KMS-11 (cell line): ENCODE measurements at regions not wholly inside any gene's neighbourhood (a gene's known extent, or its start where the extent isn't known, plus 50 kb on each side); places are given as distances from the start of the nearest gene placed in this dataset.
"Not testable (repeated sequence)": the region's sequence is repeated elsewhere in the genome, so short reads cannot be mapped to it uniquely, and the experiment has no call there.

Source experiments
- H2AFZ ChIP-seq: fragments of 200-600 bp; sonication (generic); 2 replicates; pipeline ENCODE4 v1.6.1; 2016; ENCODE audit warnings: antibody characterized with exemption, mixed run types, low read depth
- H3K27ac ChIP-seq: fragments of 200-600 bp; sonication (generic); 2 replicates; pipeline ENCODE4 v1.6.1; 2016; ENCODE audit warnings: mild to moderate bottlenecking, mixed run types
- H3K27me3 ChIP-seq: fragments of 200-600 bp; sonication (generic); 2 replicates; pipeline ENCODE4 v1.6.1; 2017; ENCODE audit warnings: mild to moderate bottlenecking, low read depth, mixed run types, moderate library complexity; ENCODE audit not compliant: insufficient read depth
- H3K36me3 ChIP-seq: fragments of 200-600 bp; sonication (generic); 2 replicates; pipeline ENCODE4 v1.6.1; 2017; ENCODE audit warnings: mild to moderate bottlenecking, mixed run types; ENCODE audit not compliant: insufficient read depth
- H3K4me1 ChIP-seq: fragments of 200-600 bp; sonication (generic); 2 replicates; pipeline ENCODE4 v1.6.1; 2016; ENCODE audit warnings: mild to moderate bottlenecking, low read depth, mixed run types; ENCODE audit not compliant: poor library complexity, severe bottlenecking
- H3K4me2 ChIP-seq: fragments of 200-600 bp; sonication (generic); 2 replicates; pipeline ENCODE4 v1.7.0; 2016; ENCODE audit warnings: mild to moderate bottlenecking, mixed run types
- H3K4me3 ChIP-seq: fragments of 200-600 bp; sonication (generic); IDR thresholded peaks from 2 replicates; pipeline ENCODE4 v1.6.1; 2017; ENCODE audit warnings: low read depth, low read length, mixed read lengths; ENCODE audit not compliant: insufficient read depth
- H3K79me2 ChIP-seq: fragments of 200-600 bp; sonication (generic); 2 replicates; pipeline ENCODE4 v1.6.1; 2016; ENCODE audit warnings: low read depth, mixed run types; ENCODE audit not compliant: insufficient read depth
- H3K9ac ChIP-seq: fragments of 200-600 bp; sonication (generic); 2 replicates; pipeline ENCODE4 v1.6.1; 2016; ENCODE audit warnings: mild to moderate bottlenecking, mixed run types
- H4K20me1 ChIP-seq: fragments of 200-600 bp; sonication (generic); 2 replicates; pipeline ENCODE4 v1.6.1; 2016; ENCODE audit warnings: mild to moderate bottlenecking, mixed run types; ENCODE audit not compliant: insufficient read depth
- TF ChIP-seq, protein P1 (sequence below): fragments of 200-600 bp; sonication (generic); conservative IDR thresholded peaks from 2 replicates; pipeline ENCODE4 v1.6.1; 2017; ENCODE audit warnings: low read depth, mild to moderate bottlenecking, antibody characterized with exemption, low read length, moderate library complexity, mixed read lengths

GRCh38 chr6:99818161-99818560 lies 175.9 kb downstream of the MCHR2 start:
- no peak overlapping the region for H3K4me2 ChIP-seq
- H3K4me3 ChIP-seq, result no peak overlapping the region
- no peak overlapping the region for H2AFZ ChIP-seq
- no peaks in the 10 kb centered on the region for H3K27me3 ChIP-seq
- no peaks in the 10 kb centered on the region for H3K79me2 ChIP-seq
- no peaks in the 10 kb centered on the region for H3K36me3 ChIP-seq
- H4K20me1 ChIP-seq, result no peaks in the 10 kb centered on the region
- TF ChIP-seq, protein P1, sequence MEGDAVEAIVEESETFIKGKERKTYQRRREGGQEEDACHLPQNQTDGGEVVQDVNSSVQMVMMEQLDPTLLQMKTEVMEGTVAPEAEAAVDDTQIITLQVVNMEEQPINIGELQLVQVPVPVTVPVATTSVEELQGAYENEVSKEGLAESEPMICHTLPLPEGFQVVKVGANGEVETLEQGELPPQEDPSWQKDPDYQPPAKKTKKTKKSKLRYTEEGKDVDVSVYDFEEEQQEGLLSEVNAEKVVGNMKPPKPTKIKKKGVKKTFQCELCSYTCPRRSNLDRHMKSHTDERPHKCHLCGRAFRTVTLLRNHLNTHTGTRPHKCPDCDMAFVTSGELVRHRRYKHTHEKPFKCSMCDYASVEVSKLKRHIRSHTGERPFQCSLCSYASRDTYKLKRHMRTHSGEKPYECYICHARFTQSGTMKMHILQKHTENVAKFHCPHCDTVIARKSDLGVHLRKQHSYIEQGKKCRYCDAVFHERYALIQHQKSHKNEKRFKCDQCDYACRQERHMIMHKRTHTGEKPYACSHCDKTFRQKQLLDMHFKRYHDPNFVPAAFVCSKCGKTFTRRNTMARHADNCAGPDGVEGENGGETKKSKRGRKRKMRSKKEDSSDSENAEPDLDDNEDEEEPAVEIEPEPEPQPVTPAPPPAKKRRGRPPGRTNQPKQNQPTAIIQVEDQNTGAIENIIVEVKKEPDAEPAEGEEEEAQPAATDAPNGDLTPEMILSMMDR, result no peak
- no peak overlapping the region for H3K9ac ChIP-seq
- no peaks in the 10 kb centered on the region for H3K4me1 ChIP-seq
- no peak overlapping the region for H3K27ac ChIP-seq

DNA sequence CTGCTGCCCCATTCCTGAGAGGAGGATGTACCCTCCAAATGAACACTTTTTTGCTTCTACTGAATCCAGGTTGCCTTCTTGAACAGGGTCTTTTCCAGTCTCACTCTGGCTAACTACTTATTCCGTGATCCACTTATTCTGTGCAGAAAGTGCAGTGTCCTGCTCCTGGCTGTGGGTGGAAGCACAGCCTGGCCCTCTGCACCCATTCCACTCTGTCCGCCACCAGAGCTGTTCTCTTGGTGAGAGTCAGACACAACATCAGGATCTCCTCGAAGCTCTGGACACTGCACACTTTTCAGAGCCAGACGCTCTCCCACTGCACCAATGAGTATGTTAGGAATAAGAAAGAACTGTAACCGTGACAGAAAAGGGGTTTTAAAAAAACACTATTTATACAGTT lies 174.2 kb downstream of the MCHR2 start:
- Histone ChIP-seq H3K27me3 (no peaks in the 10 kb centered on the region), H3K4me2 (no peak overlapping the region), H3K36me3 (no peaks in the 10 kb centered on the region), H3K9ac (no peak overlapping the region), H3K27ac (no peak overlapping the region), H3K4me3 (no peak overlapping the region), H4K20me1 (no peaks in the 10 kb centered on the region), H3K4me1 (no peaks in the 10 kb centered on the region), H3K79me2 (no peaks in the 10 kb centered on the region), H2AFZ (no peak overlapping the region)
- TF ChIP-seq, protein P1, result no peak

DNA sequence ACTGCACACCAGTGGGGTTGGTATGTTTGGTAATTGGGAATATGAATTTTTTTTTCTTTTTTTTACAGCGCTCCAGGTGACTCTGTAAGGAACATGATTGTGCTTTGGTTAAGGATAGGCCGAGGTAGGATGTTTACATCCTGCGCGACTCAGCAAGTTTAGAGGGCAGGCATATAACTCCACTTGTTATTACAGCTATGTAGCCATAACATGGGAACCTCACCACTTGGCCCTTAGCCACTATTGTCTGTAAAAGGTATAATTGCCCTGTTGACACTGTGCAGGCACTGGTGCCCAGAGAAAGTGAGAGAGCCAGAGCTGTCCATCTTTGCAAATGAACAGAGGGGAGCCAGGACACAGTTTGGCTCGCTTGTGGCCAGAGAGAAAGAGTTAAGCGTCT lies 172.9 kb downstream of the MCHR2 start:
- H3K4me3 ChIP-seq, result no peak overlapping the region
- TF ChIP-seq, protein P1, result no peak
- no peaks in the 10 kb centered on the region for H3K79me2 ChIP-seq
- H3K27ac ChIP-seq, result no peak overlapping the region
- no peaks in the 10 kb centered on the region for H3K36me3 ChIP-seq
- no peaks in the 10 kb centered on the region for H3K27me3 ChIP-seq
- H4K20me1 ChIP-seq, result no peaks in the 10 kb centered on the region
- no peak overlapping the region for H2AFZ ChIP-seq
- no peaks in the 10 kb centered on the region for H3K4me1 ChIP-seq
- no peak overlapping the region for H3K9ac ChIP-seq
- H3K4me2 ChIP-seq, result no peak overlapping the region

DNA sequence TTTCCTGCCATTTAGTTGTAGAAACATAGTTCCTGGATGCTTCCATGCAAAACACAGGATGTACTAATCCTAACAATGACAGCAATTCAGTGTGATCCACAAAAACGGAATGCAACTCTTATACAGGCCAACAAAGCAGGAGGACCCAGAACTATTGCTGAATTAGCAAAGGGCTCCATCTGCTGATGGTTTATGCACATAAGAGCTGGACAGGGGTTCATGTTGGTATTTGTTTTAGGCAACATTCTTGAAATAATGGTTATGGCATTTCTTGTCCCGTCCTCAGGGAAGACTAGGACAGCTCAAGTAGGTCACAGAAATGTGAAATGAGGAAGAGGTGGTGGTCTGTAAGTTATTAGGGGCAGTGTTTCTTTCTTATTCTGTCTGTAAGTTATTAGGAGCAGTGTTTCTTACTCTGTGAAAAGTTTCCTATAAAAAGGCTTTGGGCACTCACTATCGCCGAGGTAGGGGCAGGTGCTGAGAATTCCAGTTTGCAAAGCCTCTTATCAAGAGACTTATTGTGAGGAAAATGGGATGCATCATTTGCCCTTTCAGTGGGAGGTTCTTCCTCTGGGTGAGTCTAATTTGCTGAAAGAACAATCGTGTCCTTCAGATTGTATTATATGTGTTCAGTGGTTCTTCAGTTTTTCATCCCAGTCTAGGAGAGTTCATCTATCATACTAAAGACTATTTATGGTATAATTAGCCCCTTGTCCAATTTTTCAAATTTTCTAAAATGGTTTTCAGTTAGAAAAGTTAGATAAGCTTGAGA lies 171.1 kb downstream of the MCHR2 start:
- Histone ChIP-seq H3K9ac (no peak overlapping the region; the same call in 1 of the 2 replicates), H3K27ac (no peak overlapping the region), H2AFZ (peak overlapping the region; percentile 62; the same call in 1 of the 2 replicates), H3K27me3 (no peaks in the 10 kb centered on the region), H3K4me3 (no peak overlapping the region), H4K20me1 (no peaks in the 10 kb centered on the region), H3K4me2 (peak overlapping the region; percentile 83), H3K4me1 (no peaks in the 10 kb centered on the region), H3K36me3 (no peaks in the 10 kb centered on the region), H3K79me2 (no peaks in the 10 kb centered on the region)
- TF ChIP-seq, protein P1, result peak; percentile 56

DNA sequence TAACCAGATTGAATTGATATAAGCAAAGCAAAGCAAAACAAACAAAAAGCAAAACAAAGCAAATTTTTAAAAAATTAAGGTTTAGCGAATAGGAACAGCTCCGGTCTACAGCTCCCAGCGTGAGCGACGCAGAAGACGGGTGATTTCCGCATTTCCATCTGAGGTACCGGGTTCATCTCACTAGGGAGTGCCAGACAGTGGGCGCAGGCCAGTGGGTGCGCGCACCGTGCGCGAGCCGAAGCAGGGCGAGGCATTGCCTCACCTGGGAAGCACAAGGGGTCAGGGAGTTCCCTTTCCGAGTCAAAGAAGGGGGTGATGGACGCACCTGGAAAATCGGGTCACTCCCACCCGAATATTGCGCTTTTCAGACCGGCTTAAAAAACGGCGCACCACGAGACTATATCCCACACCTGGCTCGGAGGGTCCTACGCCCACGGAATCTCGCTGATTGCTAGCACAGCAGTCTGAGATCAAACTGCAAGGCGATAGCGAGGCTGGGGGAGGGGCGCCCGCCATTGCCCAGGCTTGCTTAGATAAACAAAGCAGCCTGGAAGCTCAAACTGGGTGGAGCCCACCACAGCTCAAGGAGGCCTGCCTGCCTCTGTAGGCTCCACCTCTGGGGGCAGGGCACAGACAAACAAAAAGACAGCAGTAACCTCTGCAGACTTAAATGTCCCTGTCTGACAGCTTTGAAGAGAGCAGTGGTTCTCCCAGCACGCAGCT lies 170.3 kb downstream of the MCHR2 start:
- H3K4me1 ChIP-seq, H4K20me1 ChIP-seq, H3K9ac ChIP-seq, H3K36me3 ChIP-seq, H3K27ac ChIP-seq, H3K79me2 ChIP-seq, H3K4me3 ChIP-seq, H3K27me3 ChIP-seq: not testable (repeated sequence)
- Histone ChIP-seq H3K4me2 (peak overlapping the region; percentile 83), H2AFZ (peak overlapping the region; percentile 62; the same call in 1 of the 2 replicates)
